ENCODE measurements at regions not wholly inside any gene's neighbourhood (a gene's known extent, or its start where the extent isn't known, plus 50 kb on each side); places are given as distances from the start of the nearest gene placed in this dataset.

DNA sequence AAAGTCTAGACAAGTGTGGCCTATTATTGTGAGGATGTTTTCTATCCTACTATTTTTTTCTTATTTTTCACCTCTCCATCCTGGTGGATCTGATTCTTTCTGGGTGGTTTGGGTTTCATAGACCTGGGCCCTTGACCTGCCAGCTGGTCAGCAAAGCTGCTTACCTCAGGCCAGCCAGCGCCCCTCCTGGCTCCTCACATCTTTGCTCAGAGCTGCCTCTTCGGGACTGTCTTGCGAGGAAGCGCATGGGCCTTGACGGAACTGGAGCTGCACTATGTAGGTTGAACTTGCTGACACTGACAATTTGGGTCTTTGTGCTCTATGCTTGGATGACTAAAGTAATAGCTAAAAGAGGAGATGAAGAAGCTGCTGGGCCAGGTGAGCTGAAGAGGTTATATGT is 138.5 kb upstream of the SYT6 start:
- H3K23ac ChIP-seq (ENCODE audit: low read length) = no peak overlapping the region
- no peak overlapping the region for H3K4me2 ChIP-seq (ENCODE audit: low read length)
- no peak overlapping the region for H4K91ac ChIP-seq (ENCODE audit: low read depth, low read length)
- no peak overlapping the region for H2AFZ ChIP-seq (ENCODE audit: insufficient read depth, low read length, poor library complexity)
- no peak overlapping the region for H3K14ac ChIP-seq (ENCODE audit: low read length)
- H3K9ac ChIP-seq (ENCODE audit: low read length) = no peak overlapping the region
- DNase-seq = no peak
- peaks cover 2% of the 10 kb centered on the region for H3K9me3 ChIP-seq (ENCODE audit: insufficient read depth, low read depth, low read length)
- no peak overlapping the region for H3K27ac ChIP-seq (ENCODE audit: low read depth, low read length)
- no peak overlapping the region for H2BK120ac ChIP-seq (ENCODE audit: insufficient read depth, low read length, poor library complexity)
- no peaks in the 10 kb centered on the region for H3K36me3 ChIP-seq (ENCODE audit: control insufficient read depth in 1 of 2, insufficient read depth in 2 of 2, low read length in 2 of 2)
- H3K4me1 ChIP-seq (ENCODE audit: control insufficient read depth in 1 of 2, insufficient read depth in 2 of 2, low read length in 2 of 2) = no peaks in the 10 kb centered on the region
- no peak overlapping the region for H2BK5ac ChIP-seq (ENCODE audit: low read depth, low read length, poor library complexity)
- no peaks in the 10 kb centered on the region for H3K27me3 ChIP-seq (ENCODE audit: insufficient read depth, low read length)
- H4K8ac ChIP-seq (ENCODE audit: low read depth, low read length) = no peak overlapping the region
- no CpG with 5 or more reads among the region's 5 CpGs for WGBS (ENCODE audit: extremely low coverage, insufficient coverage, insufficient read length)
- H3K4ac ChIP-seq (ENCODE audit: low read depth, low read length) = no peak overlapping the region
- no peaks in the 10 kb centered on the region for H3K79me2 ChIP-seq (ENCODE audit: control insufficient read depth, insufficient read depth, low read length, poor library complexity)
- no peak overlapping the region for H2AK5ac ChIP-seq (ENCODE audit: low read length)
- no peak overlapping the region for H3K18ac ChIP-seq (ENCODE audit: low read length)
- no peak overlapping the region for H2BK12ac ChIP-seq (ENCODE audit: low read length)
- H3K4me3 ChIP-seq (ENCODE audit: low read depth, low read length) = no peak overlapping the region
- H3K79me1 ChIP-seq (ENCODE audit: low read length) = no peaks in the 10 kb centered on the region
- H4K12ac ChIP-seq (ENCODE audit: low read depth, low read length) = no peak overlapping the region

DNA sequence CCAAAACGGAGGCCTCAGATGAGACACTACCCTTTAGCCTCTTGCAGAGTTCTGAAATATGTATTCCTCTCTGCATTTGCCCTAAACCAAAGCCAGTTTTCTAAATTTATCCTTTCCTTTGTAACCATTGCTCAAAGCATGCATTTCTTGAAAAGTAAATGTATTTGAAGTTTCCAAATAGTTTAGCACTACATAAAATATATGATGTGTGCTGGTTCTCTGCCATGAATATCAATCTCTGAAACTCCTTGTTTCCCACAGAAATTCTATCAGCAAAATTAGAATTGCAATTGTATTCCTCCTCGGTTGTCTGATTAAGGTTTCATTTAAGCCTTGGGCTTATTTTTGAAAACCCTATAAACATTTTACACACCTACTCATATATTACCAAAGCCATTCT is 137.1 kb upstream of the SYT6 start:
- H3K18ac ChIP-seq (ENCODE audit: low read length) = no peak overlapping the region
- no peak overlapping the region for H4K8ac ChIP-seq (ENCODE audit: low read depth, low read length)
- WGBS (ENCODE audit: extremely low coverage, insufficient coverage, insufficient read length) = no CpG with 5 or more reads among the region's 2 CpGs
- no peak overlapping the region for H3K4ac ChIP-seq (ENCODE audit: low read depth, low read length)
- H3K79me2 ChIP-seq (ENCODE audit: control insufficient read depth, insufficient read depth, low read length, poor library complexity) = no peaks in the 10 kb centered on the region
- H3K4me3 ChIP-seq (ENCODE audit: low read depth, low read length) = no peak overlapping the region
- H3K9me3 ChIP-seq (ENCODE audit: insufficient read depth, low read depth, low read length) = peaks cover 2% of the 10 kb centered on the region
- H2AK5ac ChIP-seq (ENCODE audit: low read length) = no peak overlapping the region
- H3K23ac ChIP-seq (ENCODE audit: low read length) = no peak overlapping the region
- no peaks in the 10 kb centered on the region for H3K79me1 ChIP-seq (ENCODE audit: low read length)
- H2AFZ ChIP-seq (ENCODE audit: insufficient read depth, low read length, poor library complexity) = no peak overlapping the region
- H2BK120ac ChIP-seq (ENCODE audit: insufficient read depth, low read length, poor library complexity) = no peak overlapping the region
- no peaks in the 10 kb centered on the region for H3K36me3 ChIP-seq (ENCODE audit: control insufficient read depth in 1 of 2, insufficient read depth in 2 of 2, low read length in 2 of 2)
- H2BK5ac ChIP-seq (ENCODE audit: low read depth, low read length, poor library complexity) = no peak overlapping the region
- no peak overlapping the region for H3K27ac ChIP-seq (ENCODE audit: low read depth, low read length)
- no peak overlapping the region for H3K14ac ChIP-seq (ENCODE audit: low read length)
- H4K12ac ChIP-seq (ENCODE audit: low read depth, low read length) = no peak overlapping the region
- no peaks in the 10 kb centered on the region for H3K4me1 ChIP-seq (ENCODE audit: control insufficient read depth in 1 of 2, insufficient read depth in 2 of 2, low read length in 2 of 2)
- H3K4me2 ChIP-seq (ENCODE audit: low read length) = no peak overlapping the region
- no peaks in the 10 kb centered on the region for H3K27me3 ChIP-seq (ENCODE audit: insufficient read depth, low read length)
- no peak overlapping the region for H4K91ac ChIP-seq (ENCODE audit: low read depth, low read length)
- H3K9ac ChIP-seq (ENCODE audit: low read length) = no peak overlapping the region
- DNase-seq = no peak
- H2BK12ac ChIP-seq (ENCODE audit: low read length) = no peak overlapping the region

DNA sequence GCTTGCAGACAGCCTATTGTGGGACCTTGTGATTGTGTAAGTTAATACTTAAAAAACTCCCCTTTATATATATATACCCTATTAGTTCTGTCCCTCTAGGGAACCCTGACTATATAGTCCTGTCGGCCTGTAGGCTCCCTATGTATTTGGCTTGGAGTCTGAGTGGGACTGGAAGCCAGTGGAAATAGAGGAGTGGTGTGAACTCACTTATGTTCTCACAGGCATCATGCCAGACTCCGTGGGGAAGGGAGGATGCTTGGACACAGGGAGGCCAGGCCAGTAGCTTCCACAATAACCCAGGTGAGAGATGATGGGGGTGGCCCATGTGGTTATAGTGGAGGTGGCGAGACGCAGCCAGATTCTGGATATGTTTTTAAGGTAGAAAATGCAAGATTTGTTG is 136.7 kb upstream of the SYT6 start:
- no CpG with 5 or more reads among the region's 4 CpGs for WGBS (ENCODE audit: extremely low coverage, insufficient coverage, insufficient read length)
- Histone ChIP-seq H4K91ac (ENCODE audit: low read depth, low read length) (no peak overlapping the region), H3K4me1 (ENCODE audit: control insufficient read depth in 1 of 2, insufficient read depth in 2 of 2, low read length in 2 of 2) (no peaks in the 10 kb centered on the region), H2BK12ac (ENCODE audit: low read length) (no peak overlapping the region), H3K27me3 (ENCODE audit: insufficient read depth, low read length) (no peaks in the 10 kb centered on the region), H4K8ac (ENCODE audit: low read depth, low read length) (no peak overlapping the region), H2AK5ac (ENCODE audit: low read length) (no peak overlapping the region), H3K4ac (ENCODE audit: low read depth, low read length) (no peak overlapping the region), H2AFZ (ENCODE audit: insufficient read depth, low read length, poor library complexity) (no peak overlapping the region), H2BK5ac (ENCODE audit: low read depth, low read length, poor library complexity) (no peak overlapping the region), H3K9me3 (ENCODE audit: insufficient read depth, low read depth, low read length) (peaks cover 2% of the 10 kb centered on the region), H3K79me1 (ENCODE audit: low read length) (no peaks in the 10 kb centered on the region), H3K18ac (ENCODE audit: low read length) (no peak overlapping the region), H3K14ac (ENCODE audit: low read length) (no peak overlapping the region), H3K23ac (ENCODE audit: low read length) (no peak overlapping the region), H3K36me3 (ENCODE audit: control insufficient read depth in 1 of 2, insufficient read depth in 2 of 2, low read length in 2 of 2) (no peaks in the 10 kb centered on the region), H3K4me2 (ENCODE audit: low read length) (no peak overlapping the region), H2BK120ac (ENCODE audit: insufficient read depth, low read length, poor library complexity) (no peak overlapping the region), H4K12ac (ENCODE audit: low read depth, low read length) (no peak overlapping the region), H3K79me2 (ENCODE audit: control insufficient read depth, insufficient read depth, low read length, poor library complexity) (no peaks in the 10 kb centered on the region), H3K9ac (ENCODE audit: low read length) (no peak overlapping the region), H3K27ac (ENCODE audit: low read depth, low read length) (no peak overlapping the region), H3K4me3 (ENCODE audit: low read depth, low read length) (no peak overlapping the region)
- no peak for DNase-seq

DNA sequence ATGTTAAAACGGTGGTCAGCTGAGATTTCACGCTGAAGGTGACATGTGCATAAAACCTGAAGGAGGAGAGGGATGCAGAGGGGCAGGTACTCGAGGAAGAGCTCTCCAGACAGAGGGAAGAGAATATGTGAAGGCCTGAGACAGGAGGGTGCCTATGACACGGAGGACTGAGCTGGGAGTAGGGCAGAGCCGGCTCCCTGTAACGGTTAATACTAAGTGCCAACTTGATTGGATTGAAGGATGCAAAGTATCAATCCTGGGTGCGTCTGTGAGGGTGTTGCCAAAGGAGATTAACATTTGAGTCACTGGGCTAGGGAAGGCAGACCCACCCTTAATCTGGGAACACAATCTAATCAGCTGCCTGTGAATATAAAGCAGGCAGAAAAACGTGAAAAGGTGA is 136.2 kb upstream of the SYT6 start:
- no peak overlapping the region for H3K18ac ChIP-seq (ENCODE audit: low read length)
- no peaks in the 10 kb centered on the region for H3K79me1 ChIP-seq (ENCODE audit: low read length)
- no peak overlapping the region for H4K12ac ChIP-seq (ENCODE audit: low read depth, low read length)
- no peaks in the 10 kb centered on the region for H3K36me3 ChIP-seq (ENCODE audit: control insufficient read depth in 1 of 2, insufficient read depth in 2 of 2, low read length in 2 of 2)
- H3K4me3 ChIP-seq (ENCODE audit: low read depth, low read length) = no peak overlapping the region
- H3K27ac ChIP-seq (ENCODE audit: low read depth, low read length) = no peak overlapping the region
- no peak overlapping the region for H2BK120ac ChIP-seq (ENCODE audit: insufficient read depth, low read length, poor library complexity)
- no peak overlapping the region for H2AK5ac ChIP-seq (ENCODE audit: low read length)
- no peak overlapping the region for H2BK12ac ChIP-seq (ENCODE audit: low read length)
- no peaks in the 10 kb centered on the region for H3K27me3 ChIP-seq (ENCODE audit: insufficient read depth, low read length)
- no peak overlapping the region for H3K4me2 ChIP-seq (ENCODE audit: low read length)
- H2AFZ ChIP-seq (ENCODE audit: insufficient read depth, low read length, poor library complexity) = no peak overlapping the region
- H4K8ac ChIP-seq (ENCODE audit: low read depth, low read length) = no peak overlapping the region
- DNase-seq = no peak
- H3K79me2 ChIP-seq (ENCODE audit: control insufficient read depth, insufficient read depth, low read length, poor library complexity) = no peaks in the 10 kb centered on the region
- no peak overlapping the region for H3K4ac ChIP-seq (ENCODE audit: low read depth, low read length)
- no peak overlapping the region for H2BK5ac ChIP-seq (ENCODE audit: low read depth, low read length, poor library complexity)
- no peak overlapping the region for H4K91ac ChIP-seq (ENCODE audit: low read depth, low read length)
- H3K9ac ChIP-seq (ENCODE audit: low read length) = no peak overlapping the region
- H3K14ac ChIP-seq (ENCODE audit: low read length) = no peak overlapping the region
- no peak overlapping the region for H3K23ac ChIP-seq (ENCODE audit: low read length)
- peaks cover 2% of the 10 kb centered on the region for H3K9me3 ChIP-seq (ENCODE audit: insufficient read depth, low read depth, low read length)
- no peaks in the 10 kb centered on the region for H3K4me1 ChIP-seq (ENCODE audit: control insufficient read depth in 1 of 2, insufficient read depth in 2 of 2, low read length in 2 of 2)
- no CpG with 5 or more reads among the region's 8 CpGs for WGBS (ENCODE audit: extremely low coverage, insufficient coverage, insufficient read length)

All from trophoblast cell (in vitro differentiated cells and primary cell).